IMR-90 (cell line): ENCODE measurements at regions not wholly inside any gene's neighbourhood (a gene's known extent, or its start where the extent isn't known, plus 50 kb on each side); places are given as distances from the start of the nearest gene placed in this dataset.

ENCODE experiments used
- ATAC-seq: fragments of 200-7000 bp; cut with Tn5 transposase; 2 replicates; pipeline ENCODE4 v1.9.1; 2020; ENCODE audit warnings: low read depth, mild to moderate bottlenecking, moderate library complexity
- BruUV-seq: library from RNA; stranded (reverse); fragments of 400-500 nt; replicated peaks from 2 replicates; lab custom pipeline; 2021; lab: Mats Ljungman, UMichigan
- CTCF ChIA-PET: fragments of 300-600 bp; formaldehyde crosslinking; extraction: SDS; loops from one replicate; lab custom pipeline; 2021; ENCODE audit warnings: antibody characterized with exemption; lab: Yijun Ruan, JAX
- POLR2A ChIA-PET: fragments of 300-600 bp; sonication (Branson Sonifier 250); formaldehyde crosslinking; loops from one replicate; lab custom pipeline; 2022; ENCODE audit warnings: antibody characterized with exemption; ENCODE audit not compliant: unreplicated experiment; lab: Charles Lee
- DNase-seq: peaks from one replicate; pipeline ENCODE4 v3.0.0; 2013
- H2AFZ ChIP-seq: replicated peaks from 2 replicates; pipeline ENCODE3; 2013; ENCODE audit warnings: low read length, mild to moderate bottlenecking; ENCODE audit not compliant: poor library complexity
- H2AK5ac ChIP-seq: 2 replicates; pipeline ENCODE4 v1.6.1; 2013; ENCODE audit warnings: low read depth, low read length, inconsistent platforms
- H2AK9ac ChIP-seq: replicated peaks from 2 replicates; pipeline ENCODE3; 2013; ENCODE audit warnings: mild to moderate bottlenecking, low read depth, low read length, moderate library complexity; ENCODE audit not compliant: poor library complexity
- H2BK120ac ChIP-seq: 2 replicates; pipeline ENCODE4 v1.6.1; 2013; ENCODE audit warnings: low read depth, low read length, inconsistent platforms
- H2BK15ac ChIP-seq: 3 replicates; pipeline ENCODE4 v1.6.1; 2013; ENCODE audit warnings: low read depth, low read length, inconsistent platforms
- H2BK20ac ChIP-seq: 2 replicates; pipeline ENCODE4 v1.6.1; 2013; ENCODE audit warnings: low read depth, mild to moderate bottlenecking, inconsistent platforms, low read length, moderate library complexity
- H2BK5ac ChIP-seq: 2 replicates; pipeline ENCODE4 v1.6.1; 2013; ENCODE audit warnings: mild to moderate bottlenecking, low read depth, low read length, inconsistent platforms; ENCODE audit not compliant: poor library complexity, severe bottlenecking
- H3K14ac ChIP-seq: replicated peaks from 2 replicates; pipeline ENCODE4 v1.6.1; 2013; ENCODE audit warnings: low read depth, low read length, inconsistent platforms
- H3K18ac ChIP-seq: 2 replicates; pipeline ENCODE4 v1.6.1; 2013; ENCODE audit warnings: low read depth, low read length, control low read depth
- H3K23ac ChIP-seq: 2 replicates; pipeline ENCODE4 v1.6.1; 2013; ENCODE audit warnings: low read depth, low read length, inconsistent platforms
- H3K27ac ChIP-seq: 2 replicates; pipeline ENCODE4 v1.5.1; 2013; ENCODE audit warnings: mild to moderate bottlenecking, control low read depth, low read length; ENCODE audit not compliant: insufficient read depth
- H3K27me3 ChIP-seq: 2 replicates; pipeline ENCODE4 v1.6.1; 2013; ENCODE audit warnings: low read length; ENCODE audit not compliant: control insufficient read depth, insufficient read depth
- H3K36me3 ChIP-seq: 2 replicates; pipeline ENCODE4 v1.6.1; 2013; ENCODE audit warnings: low read length, mixed read lengths; ENCODE audit not compliant: control insufficient read depth, insufficient read depth
- H3K4ac ChIP-seq: 2 replicates; pipeline ENCODE4 v1.6.1; 2013; ENCODE audit warnings: low read depth, low read length, inconsistent platforms
- H3K4me1 ChIP-seq: 2 replicates; pipeline ENCODE4 v1.6.1; 2013; ENCODE audit warnings: low read length, mixed read lengths; ENCODE audit not compliant: control insufficient read depth, insufficient read depth
- H3K4me2 ChIP-seq: 2 replicates; pipeline ENCODE4 v1.6.1; 2013; ENCODE audit warnings: low read depth, mild to moderate bottlenecking, control low read depth, low read length, moderate library complexity
- H3K4me3 ChIP-seq: 2 replicates; pipeline ENCODE4 v1.5.1; 2013; ENCODE audit warnings: low read depth, mild to moderate bottlenecking, control low read depth, low read length, moderate library complexity; ENCODE audit not compliant: insufficient read depth
- H3K56ac ChIP-seq: 2 replicates; pipeline ENCODE4 v1.6.1; 2013; ENCODE audit warnings: low read length, inconsistent platforms; ENCODE audit not compliant: insufficient read depth; ENCODE audit errors: extremely low read depth
- H3K79me1 ChIP-seq, 2 experiments: 2 replicates each; pipeline ENCODE4 v1.6.1; 2013; ENCODE audit warnings: low read length in 2 of 2, inconsistent platforms in 1 of 2, low read depth in 1 of 2
- H3K9ac ChIP-seq: 2 replicates; pipeline ENCODE4 v1.6.1; 2013; ENCODE audit warnings: low read depth, low read length, control low read depth
- H3K9me1 ChIP-seq: 2 replicates; pipeline ENCODE4 v1.6.1; 2013; ENCODE audit warnings: low read length, inconsistent platforms; ENCODE audit not compliant: insufficient read depth
- H3K9me3 ChIP-seq: 2 replicates; pipeline ENCODE4 v1.6.1; 2013; ENCODE audit warnings: low read length; ENCODE audit not compliant: control insufficient read depth, insufficient read depth
- H4K20me1 ChIP-seq: 2 replicates; pipeline ENCODE4 v1.6.1; 2013; ENCODE audit warnings: low read length, inconsistent platforms; ENCODE audit not compliant: insufficient read depth
- H4K5ac ChIP-seq: 2 replicates; pipeline ENCODE4 v1.6.1; 2013; ENCODE audit warnings: mild to moderate bottlenecking, low read depth, low read length, control low read depth
- H4K8ac ChIP-seq, 2 experiments: 2 replicates each; pipeline ENCODE4 v1.6.1; 2013; ENCODE audit warnings: low read depth in 2 of 2, low read length in 2 of 2, control low read depth in 1 of 2, inconsistent platforms in 1 of 2
- H4K91ac ChIP-seq: 2 replicates; pipeline ENCODE4 v1.6.1; 2013; ENCODE audit warnings: low read depth, low read length, inconsistent platforms; ENCODE audit not compliant: insufficient read depth
- CEBPB ChIP-seq: IDR thresholded peaks from 2 replicates; pipeline ENCODE4 v1.6.1; 2012; ENCODE audit warnings: low read depth, low read length, improper control_type of control experiment
- FOS ChIP-seq: fragments of 150-350 bp; IDR thresholded peaks from 2 replicates; pipeline ENCODE4 v1.6.1; 2016; ENCODE audit warnings: low read depth, low read length
- MAFK ChIP-seq: IDR thresholded peaks from 2 replicates; pipeline ENCODE4 v1.6.1; 2012; ENCODE audit warnings: low read depth, low read length, improper control_type of control experiment
- WGBS, 2 experiments: methylation state at CpG; one replicate each; pipeline versions ENCODE4 v1.1.5 to v1.1.7; 2013; ENCODE audit warnings: missing lambda C conversion rate in 2 of 2; ENCODE audit not compliant: insufficient read length in 1 of 2; ENCODE audit errors: extremely low coverage in 2 of 2; 5-methylcytosine and 5-hydroxymethylcytosine counted together
- dilution Hi-C: fragments of 300-500 bp; cut with HindIII; formaldehyde crosslinking; loops from one replicate; pipeline ENCODE4 v1.14.3; 2018; ENCODE audit warnings: low sequenced_read_pairs; ENCODE audit not compliant: unreplicated experiment
- in situ Hi-C: fragments of 300-500 bp; cut with MboI; formaldehyde crosslinking; loops from 3 replicates; pipeline ENCODE4 v1.14.3; 2019; ENCODE audit warnings: low sequenced_read_pairs, inconsistent platforms, mixed read lengths
- intact Hi-C: fragments of 100-400 bp; cut with micrococcal nuclease; formaldehyde crosslinking; loops from 2 replicates; pipeline ENCODE4 v1.10.0; 2022

GRCh38 chr2:34105006-34105767, 506.1 kb upstream of the FAM98A start:
- in situ Hi-C loops, result no loop called here
- ATAC-seq (peak; percentile 75), DNase-seq (peak; percentile 83)
- H3K9me3 ChIP-seq, result no peaks in the 10 kb centered on the region
- no peak overlapping the region for H4K91ac ChIP-seq
- H3K4ac ChIP-seq, result no peak overlapping the region
- no peak overlapping the region for H2BK20ac ChIP-seq
- H4K8ac ChIP-seq, result no peak overlapping the region
- POLR2A ChIA-PET, result no interaction called here
- H2BK120ac ChIP-seq, result no peak overlapping the region
- BruUV-seq, result no TSS peak
- H2BK15ac ChIP-seq, result no peak overlapping the region
- no peak overlapping the region for H2AFZ ChIP-seq
- no peak overlapping the region for H4K5ac ChIP-seq
- no peaks in the 10 kb centered on the region for H3K36me3 ChIP-seq
- no peaks in the 10 kb centered on the region for H3K9me1 ChIP-seq
- TF ChIP-seq FOS, result peak; percentile 42; the same call in 1 of the 2 replicates
- TF ChIP-seq CEBPB, result peak; percentile 85
- no peak for TF ChIP-seq MAFK
- no CpG with 5 or more reads among the region's 5 CpGs for whole genome bisulfite sequencing, 2 experiments
- CTCF ChIA-PET, result no interaction called here
- intact Hi-C loops, result no loop called here
- dilution Hi-C loops, result no loop called here
- H4K20me1 ChIP-seq, result no peaks in the 10 kb centered on the region
- no peak overlapping the region for H3K9ac ChIP-seq
- H3K27ac ChIP-seq, result no peak overlapping the region
- no peaks in the 10 kb centered on the region for H3K4me1 ChIP-seq
- H3K4me3 ChIP-seq, result no peak overlapping the region
- H3K56ac ChIP-seq, result no peak overlapping the region
- H3K79me1 ChIP-seq, result no peaks in the 10 kb centered on the region
- no peaks in the 10 kb centered on the region for H3K27me3 ChIP-seq
- H3K23ac ChIP-seq, result no peak overlapping the region
- no peak overlapping the region for H3K14ac ChIP-seq
- H2AK9ac ChIP-seq, result no peak overlapping the region
- no peak overlapping the region for H2BK5ac ChIP-seq
- no peak overlapping the region for H2AK5ac ChIP-seq
- H3K18ac ChIP-seq, result no peak overlapping the region
- no peak overlapping the region for H3K4me2 ChIP-seq
